ENCODE measurements at regions not wholly inside any gene's neighbourhood (a gene's known extent, or its start where the extent isn't known, plus 50 kb on each side); places are given as distances from the start of the nearest gene placed in this dataset.
A peak's percentile ranks its signal among the peaks of the same experiment; 100 is the strongest.

- no peak overlapping the region for H3K4me3 ChIP-seq (replicated peaks in 1 of 2; ENCODE audit: low read depth in 2 of 2, low read length in 2 of 2)
- no peak for DNase-seq (ENCODE audit: low read depth in 2 of 2)
- no peak for TF ChIP-seq CTCF (IDR thresholded peaks at IDR 0.05; ENCODE audit: low read depth, low read length)
These were observed 134.3 kb upstream of the PFN2 start for GRCh38 chr3:150105025-150105424.

DNA sequence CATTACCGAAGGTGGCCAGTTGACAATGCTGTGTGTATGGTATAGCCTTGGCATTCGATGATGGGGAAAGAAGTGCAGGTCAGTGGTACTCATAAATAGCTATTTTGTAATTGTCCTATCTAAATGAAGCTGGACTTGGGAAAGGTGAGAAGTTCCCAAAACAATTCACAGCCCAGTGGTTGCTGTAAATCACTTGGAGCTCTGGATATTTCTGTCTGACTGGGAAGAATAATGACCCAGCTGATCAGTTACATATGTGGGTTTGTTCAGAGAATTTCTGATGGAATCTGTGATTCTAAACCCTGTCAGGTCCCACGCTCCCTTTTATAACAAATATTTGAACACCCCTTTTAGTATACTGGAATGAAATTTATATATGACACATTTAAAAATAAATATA is 133.9 kb upstream of the PFN2 start:
- TF ChIP-seq CTCF (IDR thresholded peaks at IDR 0.05; ENCODE audit: low read depth, low read length): no peak
- H3K4me3 ChIP-seq (replicated peaks in 1 of 2; ENCODE audit: low read depth in 2 of 2, low read length in 2 of 2): no peak overlapping the region
- DNase-seq (ENCODE audit: low read depth in 2 of 2): no peak

- no peak for DNase-seq (ENCODE audit: low read depth in 2 of 2)
- TF ChIP-seq CTCF (IDR thresholded peaks at IDR 0.05; ENCODE audit: low read depth, low read length): no peak
- H3K4me3 ChIP-seq (replicated peaks in 1 of 2; ENCODE audit: low read depth in 2 of 2, low read length in 2 of 2): no peak overlapping the region
These were observed 130.3 kb upstream of the PFN2 start for GRCh38 chr3:150101016-150101415.

- no peak overlapping the region for H3K4me3 ChIP-seq (replicated peaks in 1 of 2; ENCODE audit: low read depth in 2 of 2, low read length in 2 of 2)
- TF ChIP-seq CTCF (IDR thresholded peaks at IDR 0.05; ENCODE audit: low read depth, low read length): no peak
- no peak for DNase-seq (ENCODE audit: low read depth in 2 of 2)
These were observed 127.9 kb upstream of the PFN2 start for GRCh38 chr3:150098621-150099020.

GRCh38 chr3:150097588-150097890 is 126.8 kb upstream of the PFN2 start:
- TF ChIP-seq CTCF (IDR thresholded peaks at IDR 0.05; ENCODE audit: low read depth, low read length): no peak
- peak in 1 of 2 donors; percentile 74 for DNase-seq (ENCODE audit: low read depth in 2 of 2)
- no peak overlapping the region for H3K4me3 ChIP-seq (replicated peaks in 1 of 2; ENCODE audit: low read depth in 2 of 2, low read length in 2 of 2)

GRCh38 chr3:150096700-150097587 is 126.2 kb upstream of the PFN2 start:
- TF ChIP-seq CTCF (IDR thresholded peaks at IDR 0.05; ENCODE audit: low read depth, low read length): no peak
- DNase-seq (ENCODE audit: low read depth in 2 of 2): no peak
- H3K4me3 ChIP-seq (replicated peaks in 1 of 2; ENCODE audit: low read depth in 2 of 2, low read length in 2 of 2): no peak overlapping the region
